DND-41 (cell line): ENCODE measurements at regions not wholly inside any gene's neighbourhood (a gene's known extent, or its start where the extent isn't known, plus 50 kb on each side); places are given as distances from the start of the nearest gene placed in this dataset.

Source experiments
- ATAC-seq: fragments of 200-7000 bp; cut with Tn5 transposase; 3 replicates; pipeline ENCODE4 v1.9.1; 2021; ENCODE audit warnings: low read depth; ENCODE audit not compliant: insufficient read depth
- DNase-seq: peaks from one replicate; pipeline ENCODE4 v3.0.0-alpha.2; 2020
- H2AFZ ChIP-seq: 2 replicates; pipeline ENCODE4 v1.6.0; 2012; ENCODE audit warnings: low read depth, low read length
- H3K27ac ChIP-seq: 2 replicates; pipeline ENCODE4 v1.5.1; 2012; ENCODE audit warnings: low read length, inconsistent platforms
- H3K27me3 ChIP-seq: fragments of 200-600 bp; sonication (generic); 2 replicates; pipeline ENCODE4 v1.6.0; 2012; ENCODE audit warnings: low read length, mild to moderate bottlenecking, inconsistent platforms; ENCODE audit not compliant: insufficient read depth, poor library complexity
- H3K36me3 ChIP-seq: 2 replicates; pipeline ENCODE4 v1.5.1; 2012; ENCODE audit warnings: low read length, inconsistent platforms; ENCODE audit not compliant: insufficient read depth
- H3K4me1 ChIP-seq: 2 replicates; pipeline ENCODE4 v1.5.1; 2012; ENCODE audit warnings: mild to moderate bottlenecking, low read length; ENCODE audit not compliant: insufficient read depth
- H3K4me2 ChIP-seq: 2 replicates; pipeline ENCODE4 v1.6.0; 2012; ENCODE audit warnings: mild to moderate bottlenecking, moderate library complexity, low read length, inconsistent platforms; ENCODE audit not compliant: insufficient read depth
- H3K4me3 ChIP-seq, 2 experiments: fragments of 200-600 bp in 1 of 2; shearing (Covaris generic) in 1 of 2; 2 replicates each; pipeline ENCODE4 v1.5.1; 2012 to 2016; ENCODE audit warnings: inconsistent platforms in 2 of 2, low read length in 2 of 2, mild to moderate bottlenecking in 2 of 2, low read depth in 1 of 2, moderate library complexity in 1 of 2
- H3K79me2 ChIP-seq: 2 replicates; pipeline ENCODE4 v1.6.0; 2012; ENCODE audit warnings: low read length, inconsistent platforms; ENCODE audit not compliant: insufficient read depth
- H3K9ac ChIP-seq: 2 replicates; pipeline ENCODE4 v1.6.0; 2012; ENCODE audit warnings: low read depth, mild to moderate bottlenecking, inconsistent platforms, low read length, moderate library complexity
- H3K9me3 ChIP-seq: 2 replicates; pipeline ENCODE4 v1.5.1; 2012; ENCODE audit warnings: low read length, moderate library complexity, mild to moderate bottlenecking, inconsistent platforms; ENCODE audit not compliant: insufficient read depth, severe bottlenecking
- H4K20me1 ChIP-seq: 2 replicates; pipeline ENCODE4 v1.6.0; 2012; ENCODE audit warnings: low read length; ENCODE audit not compliant: insufficient read depth
- EZH2 ChIP-seq: IDR thresholded peaks from 3 replicates; pipeline ENCODE4 v1.6.1; 2012; ENCODE audit warnings: borderline replicate concordance, low read depth, mild to moderate bottlenecking, moderate library complexity, low read length, inconsistent platforms; ENCODE audit not compliant: severe bottlenecking
- TF ChIP-seq, protein P1 (sequence below): IDR thresholded peaks from 2 replicates; pipeline ENCODE4 v1.5.1; 2012; ENCODE audit warnings: borderline replicate concordance, low read length, moderate library complexity, mild to moderate bottlenecking; ENCODE audit not compliant: poor library complexity, severe bottlenecking; ENCODE audit errors: extremely low read depth

DNA sequence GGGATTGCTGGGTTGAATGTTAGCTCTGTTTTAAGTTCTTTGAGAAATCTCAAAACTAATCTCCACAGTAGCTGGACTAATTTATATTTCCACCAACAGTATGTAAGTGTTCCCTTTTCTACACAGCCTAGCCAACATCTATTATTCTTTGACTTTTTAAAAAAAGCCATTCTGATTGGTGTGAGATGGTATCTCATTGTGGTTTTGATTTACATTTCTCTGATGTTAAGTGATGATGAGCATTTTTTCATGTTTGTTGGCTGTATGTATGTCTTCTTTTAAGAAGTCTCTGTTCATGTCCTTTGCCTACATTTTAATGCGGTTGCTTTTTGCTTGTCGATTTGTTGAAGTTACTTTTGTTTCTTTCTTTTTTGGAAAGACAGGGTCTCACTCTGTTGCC lies 301.1 kb upstream of the OR4E1 start:
- peak; percentile 57; the same call in 2 of the 3 replicates for ATAC-seq
- no peak for TF ChIP-seq EZH2
- TF ChIP-seq, protein P1, sequence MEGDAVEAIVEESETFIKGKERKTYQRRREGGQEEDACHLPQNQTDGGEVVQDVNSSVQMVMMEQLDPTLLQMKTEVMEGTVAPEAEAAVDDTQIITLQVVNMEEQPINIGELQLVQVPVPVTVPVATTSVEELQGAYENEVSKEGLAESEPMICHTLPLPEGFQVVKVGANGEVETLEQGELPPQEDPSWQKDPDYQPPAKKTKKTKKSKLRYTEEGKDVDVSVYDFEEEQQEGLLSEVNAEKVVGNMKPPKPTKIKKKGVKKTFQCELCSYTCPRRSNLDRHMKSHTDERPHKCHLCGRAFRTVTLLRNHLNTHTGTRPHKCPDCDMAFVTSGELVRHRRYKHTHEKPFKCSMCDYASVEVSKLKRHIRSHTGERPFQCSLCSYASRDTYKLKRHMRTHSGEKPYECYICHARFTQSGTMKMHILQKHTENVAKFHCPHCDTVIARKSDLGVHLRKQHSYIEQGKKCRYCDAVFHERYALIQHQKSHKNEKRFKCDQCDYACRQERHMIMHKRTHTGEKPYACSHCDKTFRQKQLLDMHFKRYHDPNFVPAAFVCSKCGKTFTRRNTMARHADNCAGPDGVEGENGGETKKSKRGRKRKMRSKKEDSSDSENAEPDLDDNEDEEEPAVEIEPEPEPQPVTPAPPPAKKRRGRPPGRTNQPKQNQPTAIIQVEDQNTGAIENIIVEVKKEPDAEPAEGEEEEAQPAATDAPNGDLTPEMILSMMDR = no peak
- Histone ChIP-seq H2AFZ (no peak overlapping the region), H3K4me1 (no peaks in the 10 kb centered on the region), H3K27ac (no peak overlapping the region), H3K9ac (no peak overlapping the region), H3K4me2 (no peak overlapping the region), H3K79me2 (no peaks in the 10 kb centered on the region), H3K36me3 (no peaks in the 10 kb centered on the region), H3K4me3 (no peak overlapping the region), H3K27me3 (peaks cover 7% of the 10 kb centered on the region), H4K20me1 (no peaks in the 10 kb centered on the region), H3K9me3 (no peaks in the 10 kb centered on the region)
- no peak for DNase-seq

DNA sequence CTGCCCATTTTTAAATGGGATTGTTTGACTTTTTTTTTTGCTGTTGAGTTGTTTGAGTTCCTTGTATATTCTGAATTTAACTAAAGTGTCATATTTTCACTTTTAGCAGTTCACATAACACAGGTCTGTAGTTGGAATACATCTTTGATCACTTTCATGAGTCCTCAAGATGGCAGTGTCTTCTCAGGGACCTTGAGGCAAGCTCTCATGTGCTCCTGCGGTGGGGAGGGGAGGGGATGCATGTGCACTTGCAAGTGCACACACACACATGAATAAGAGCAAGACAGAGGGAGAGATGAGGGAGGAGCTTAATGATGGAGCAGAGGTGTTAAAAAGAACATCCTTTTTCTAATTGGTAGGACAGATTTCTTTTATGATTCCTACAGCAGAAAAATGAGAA lies 291.4 kb upstream of the OR4E1 start:
- Histone ChIP-seq H3K9ac (no peak overlapping the region), H2AFZ (no peak overlapping the region), H3K4me3 (no peak overlapping the region), H3K9me3 (no peaks in the 10 kb centered on the region), H3K27ac (no peak overlapping the region), H3K4me1 (peaks cover 21% of the 10 kb centered on the region), H3K4me2 (no peak overlapping the region), H3K36me3 (no peaks in the 10 kb centered on the region), H3K27me3 (no peaks in the 10 kb centered on the region), H4K20me1 (no peaks in the 10 kb centered on the region), H3K79me2 (no peaks in the 10 kb centered on the region)
- ATAC-seq (peak; percentile 74), DNase-seq (peak; percentile 49)
- TF ChIP-seq EZH2 = no peak

DNA sequence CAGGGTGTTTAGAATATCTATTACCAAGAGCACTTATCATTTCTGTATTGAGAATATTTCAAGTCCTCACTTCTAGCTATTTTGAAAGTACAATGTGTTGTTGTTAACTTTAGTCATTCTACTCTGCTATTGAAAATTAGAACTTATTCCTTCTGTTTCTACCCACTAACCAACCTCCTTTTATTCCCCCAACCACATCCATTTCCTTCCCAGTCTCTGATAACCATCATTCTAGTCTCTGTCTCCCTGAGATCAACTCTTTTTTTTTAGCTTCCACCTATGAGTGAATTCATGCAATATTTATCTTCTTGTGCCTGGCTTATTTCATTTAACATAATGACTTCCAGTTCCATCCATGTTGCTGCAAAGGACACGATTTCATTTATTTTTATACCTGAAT lies 290.6 kb upstream of the OR4E1 start:
- peaks cover 21% of the 10 kb centered on the region for H3K4me1 ChIP-seq
- H4K20me1 ChIP-seq = no peaks in the 10 kb centered on the region
- no peaks in the 10 kb centered on the region for H3K9me3 ChIP-seq
- H3K27ac ChIP-seq = no peak overlapping the region
- H3K4me3 ChIP-seq = no peak overlapping the region
- no peak overlapping the region for H2AFZ ChIP-seq
- no peak overlapping the region for H3K4me2 ChIP-seq
- no peak for DNase-seq
- H3K36me3 ChIP-seq = no peaks in the 10 kb centered on the region
- ATAC-seq = peak; percentile 86
- no peak overlapping the region for H3K9ac ChIP-seq
- H3K79me2 ChIP-seq = no peaks in the 10 kb centered on the region
- no peaks in the 10 kb centered on the region for H3K27me3 ChIP-seq
- no peak for TF ChIP-seq EZH2
- TF ChIP-seq, protein P1 = no peak

DNA sequence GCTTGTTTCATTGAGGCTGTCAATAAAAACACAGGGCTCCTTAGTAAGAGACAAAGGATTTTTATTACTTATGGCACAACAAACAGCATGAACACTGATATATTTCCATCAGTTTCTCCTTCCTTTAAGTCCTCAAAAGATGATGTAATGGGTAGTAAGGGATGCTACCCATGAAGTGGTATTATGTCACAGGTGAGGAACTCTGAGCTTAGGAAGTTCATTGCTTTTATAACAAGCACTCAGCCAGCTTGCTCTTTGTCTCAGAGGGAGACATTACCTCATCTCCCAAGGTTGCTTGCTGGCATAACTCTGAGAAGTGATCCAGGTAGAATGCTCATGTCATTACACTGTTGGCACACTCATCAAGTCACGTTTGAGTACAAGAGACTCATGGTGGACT lies 287.0 kb upstream of the OR4E1 start:
- Histone ChIP-seq H3K9ac (no peak overlapping the region), H3K4me3 (no peak overlapping the region), H4K20me1 (no peaks in the 10 kb centered on the region), H3K4me2 (no peak overlapping the region), H3K36me3 (no peaks in the 10 kb centered on the region), H3K27me3 (no peaks in the 10 kb centered on the region), H3K9me3 (peaks cover 3% of the 10 kb centered on the region), H3K4me1 (peaks cover 21% of the 10 kb centered on the region), H3K27ac (no peak overlapping the region), H2AFZ (no peak overlapping the region), H3K79me2 (no peaks in the 10 kb centered on the region)
- DNase-seq (no peak), ATAC-seq (no peak)
- TF ChIP-seq EZH2 = no peak
- TF ChIP-seq, protein P1 = no peak
